Suprapubic skin (tissue), 4 donors: ENCODE measurements at regions not wholly inside any gene's neighbourhood (a gene's known extent, or its start where the extent isn't known, plus 50 kb on each side); places are given as distances from the start of the nearest gene placed in this dataset.

ENCODE experiments used
- DNase-seq, 2 donors: peaks; one replicate each; pipeline ENCODE4 v3.0.0-alpha.2; 2019; ENCODE audit warnings: low spot score in 2 of 2
- H3K27ac ChIP-seq: fragments of 200-600 bp; sonication (generic); one replicate; pipeline ENCODE4 v1.5.1; 2019
- H3K27me3 ChIP-seq: fragments of 200-600 bp; sonication (generic); one replicate; pipeline ENCODE4 v1.5.1; 2019
- H3K36me3 ChIP-seq: fragments of 200-600 bp; sonication (generic); one replicate; pipeline ENCODE4 v1.5.1; 2019
- H3K4me1 ChIP-seq: fragments of 200-600 bp; sonication (generic); one replicate; pipeline ENCODE4 v1.5.1; 2019
- H3K4me3 ChIP-seq: fragments of 200-600 bp; sonication (generic); one replicate; pipeline ENCODE4 v1.5.1; 2019; ENCODE audit warnings: mild to moderate bottlenecking
- H3K9me3 ChIP-seq: fragments of 200-600 bp; sonication (generic); one replicate; pipeline ENCODE4 v1.5.1; 2019
- EP300 ChIP-seq: sonication (generic); formaldehyde crosslinking; IDR thresholded peaks from one replicate; pipeline ENCODE4 v1.6.1; 2017; ENCODE audit warnings: antibody characterized with exemption
- POLR2A ChIP-seq, 2 donors: fragments of 450-650 bp; IDR thresholded peaks; one replicate each; pipeline ENCODE4 v1.6.1; 2017; ENCODE audit warnings: antibody characterized with exemption in 2 of 2, mild to moderate bottlenecking in 2 of 2, moderate library complexity in 2 of 2
- POLR2AphosphoS5 ChIP-seq, 3 donors: sonication (generic); formaldehyde crosslinking; IDR thresholded peaks; one replicate each; pipeline ENCODE4 v1.6.1; 2017; ENCODE audit warnings: antibody characterized with exemption in 3 of 3
- WGBS: methylation state at CpG from one replicate; pipeline ENCODE4 v1.1.5; 2018; 5-methylcytosine and 5-hydroxymethylcytosine counted together
- TF ChIP-seq, protein P1 (sequence below), 2 donors: fragments of 200-600 bp in 1 of 2; fragments of 450-650 bp in 1 of 2; sonication (generic) in 1 of 2; IDR thresholded peaks; one replicate each; pipeline ENCODE4 v1.5.1; 2016 to 2019; ENCODE audit warnings: antibody characterized with exemption in 2 of 2, mild to moderate bottlenecking in 1 of 2, moderate library complexity in 1 of 2

DNA sequence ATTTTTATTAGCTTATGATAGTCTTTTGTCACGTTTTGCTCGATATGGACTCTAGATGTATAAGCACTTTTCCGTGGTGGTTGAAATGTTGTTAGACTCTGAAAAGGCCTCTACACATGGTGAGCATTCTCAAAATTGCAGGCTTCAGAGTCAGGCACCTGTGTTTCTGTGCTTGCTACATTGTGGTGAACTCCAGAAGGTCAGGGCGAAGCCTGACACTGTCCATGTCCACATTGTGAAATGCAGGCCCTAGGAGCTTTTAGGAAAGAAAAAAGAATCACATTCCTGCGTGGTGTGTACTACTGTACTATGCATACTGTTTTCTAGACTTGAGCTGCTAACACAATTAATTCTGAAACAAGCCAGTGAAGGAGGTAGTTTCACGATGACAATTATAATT is 86.3 kb downstream of the HS3ST1 start:
- Histone ChIP-seq H3K4me1 (no peaks in the 10 kb centered on the region), H3K4me3 (no peak overlapping the region), H3K27me3 (no peaks in the 10 kb centered on the region), H3K36me3 (no peaks in the 10 kb centered on the region), H3K27ac (no peak overlapping the region), H3K9me3 (no peaks in the 10 kb centered on the region)
- DNase-seq = no peak
- 88% methylated on average over 6 of the region's 6 CpGs for WGBS
- no peak for TF ChIP-seq EP300
- TF ChIP-seq POLR2A (IDR thresholded peaks at IDR 0.05) = no peak
- TF ChIP-seq, protein P1, sequence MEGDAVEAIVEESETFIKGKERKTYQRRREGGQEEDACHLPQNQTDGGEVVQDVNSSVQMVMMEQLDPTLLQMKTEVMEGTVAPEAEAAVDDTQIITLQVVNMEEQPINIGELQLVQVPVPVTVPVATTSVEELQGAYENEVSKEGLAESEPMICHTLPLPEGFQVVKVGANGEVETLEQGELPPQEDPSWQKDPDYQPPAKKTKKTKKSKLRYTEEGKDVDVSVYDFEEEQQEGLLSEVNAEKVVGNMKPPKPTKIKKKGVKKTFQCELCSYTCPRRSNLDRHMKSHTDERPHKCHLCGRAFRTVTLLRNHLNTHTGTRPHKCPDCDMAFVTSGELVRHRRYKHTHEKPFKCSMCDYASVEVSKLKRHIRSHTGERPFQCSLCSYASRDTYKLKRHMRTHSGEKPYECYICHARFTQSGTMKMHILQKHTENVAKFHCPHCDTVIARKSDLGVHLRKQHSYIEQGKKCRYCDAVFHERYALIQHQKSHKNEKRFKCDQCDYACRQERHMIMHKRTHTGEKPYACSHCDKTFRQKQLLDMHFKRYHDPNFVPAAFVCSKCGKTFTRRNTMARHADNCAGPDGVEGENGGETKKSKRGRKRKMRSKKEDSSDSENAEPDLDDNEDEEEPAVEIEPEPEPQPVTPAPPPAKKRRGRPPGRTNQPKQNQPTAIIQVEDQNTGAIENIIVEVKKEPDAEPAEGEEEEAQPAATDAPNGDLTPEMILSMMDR (IDR thresholded peaks at IDR 0.05) = no peak
- TF ChIP-seq POLR2AphosphoS5 (IDR thresholded peaks at IDR 0.05) = no peak

DNA sequence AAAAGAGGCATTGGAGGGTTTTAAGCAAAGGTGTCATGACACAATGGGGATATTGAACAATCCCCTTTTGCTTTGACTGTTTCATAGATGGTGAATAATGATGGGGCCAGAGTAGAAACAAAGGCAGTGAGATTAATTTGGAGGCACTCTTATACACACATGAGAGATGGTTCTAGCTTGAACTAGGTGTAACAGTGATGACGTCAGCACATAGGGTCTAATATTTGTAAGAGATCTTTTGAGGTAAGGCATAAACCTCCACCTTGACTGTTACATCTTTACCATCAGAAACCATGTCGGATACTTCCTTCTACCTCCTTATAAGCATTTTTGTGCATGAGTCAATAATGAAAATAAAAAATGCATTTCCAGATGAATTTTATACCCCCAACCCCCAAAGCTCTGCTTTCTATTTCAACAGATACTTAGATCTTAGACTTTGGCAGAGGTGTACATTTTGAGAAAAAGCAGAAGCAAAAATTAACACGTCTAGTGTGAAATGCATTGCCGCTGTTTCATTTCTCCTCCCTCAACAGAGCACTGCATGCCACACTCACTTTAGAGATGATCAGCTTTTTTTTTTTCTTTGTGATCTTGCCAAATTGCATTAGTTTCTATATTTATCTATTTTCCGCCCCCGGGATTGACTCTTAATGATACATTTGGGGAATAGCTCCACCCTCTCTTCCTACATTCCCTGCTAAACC is 87.2 kb downstream of the HS3ST1 start:
- no peak overlapping the region for H3K27ac ChIP-seq
- H3K4me1 ChIP-seq = no peaks in the 10 kb centered on the region
- no peaks in the 10 kb centered on the region for H3K27me3 ChIP-seq
- DNase-seq = no peak
- no peaks in the 10 kb centered on the region for H3K9me3 ChIP-seq
- H3K4me3 ChIP-seq = no peak overlapping the region
- H3K36me3 ChIP-seq = no peaks in the 10 kb centered on the region
- no peak for TF ChIP-seq POLR2A (IDR thresholded peaks at IDR 0.05)
- TF ChIP-seq, protein P1 (IDR thresholded peaks at IDR 0.05) = no peak
- TF ChIP-seq POLR2AphosphoS5 (IDR thresholded peaks at IDR 0.05) = no peak
- no peak for TF ChIP-seq EP300
- WGBS = 40% methylated on average over 6 of the region's 6 CpGs

DNA sequence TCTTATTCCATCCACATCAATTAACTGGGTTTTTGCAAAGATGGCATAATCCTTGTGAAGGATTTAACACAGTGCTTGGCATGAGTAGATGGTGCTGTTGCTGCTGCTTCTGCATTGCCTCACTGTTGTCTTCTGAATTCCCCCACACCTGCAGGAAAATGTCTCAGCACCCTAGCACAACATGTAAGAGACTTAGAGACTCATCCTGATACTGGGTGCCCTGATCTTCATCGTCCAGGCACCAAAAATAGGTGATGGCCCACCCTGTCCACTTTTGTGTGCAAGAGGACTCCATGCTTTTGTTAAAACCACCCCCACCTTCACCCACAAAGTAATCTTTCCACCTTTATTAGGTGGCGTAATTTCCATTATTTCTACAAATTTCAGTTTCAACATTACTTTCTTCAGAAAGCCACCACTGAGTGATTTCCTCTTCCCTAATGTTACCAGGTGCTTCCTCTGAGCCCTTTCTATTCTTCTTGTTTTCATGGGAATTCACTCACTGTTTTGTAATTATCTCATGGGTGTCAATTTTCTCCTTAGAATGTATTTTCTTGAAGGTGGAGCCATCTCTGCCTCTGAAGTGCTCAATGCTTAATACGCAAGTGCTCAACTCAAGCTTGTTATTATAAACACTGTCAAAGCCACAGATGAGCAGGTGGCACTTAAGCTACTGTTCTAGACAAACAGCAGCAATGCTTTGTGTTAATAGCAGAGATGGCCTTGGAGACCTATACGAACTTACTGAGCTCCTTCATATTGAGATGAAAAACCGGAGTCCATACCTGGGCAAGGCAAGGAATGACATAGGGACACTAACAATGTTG is 89.5 kb downstream of the HS3ST1 start:
- Histone ChIP-seq H3K27me3 (no peaks in the 10 kb centered on the region), H3K36me3 (no peaks in the 10 kb centered on the region), H3K27ac (no peak overlapping the region), H3K9me3 (no peaks in the 10 kb centered on the region), H3K4me3 (no peak overlapping the region), H3K4me1 (no peaks in the 10 kb centered on the region)
- no peak for DNase-seq
- TF ChIP-seq EP300 = no peak
- TF ChIP-seq POLR2AphosphoS5 (IDR thresholded peaks at IDR 0.05) = no peak
- TF ChIP-seq, protein P1 (IDR thresholded peaks at IDR 0.05) = no peak
- TF ChIP-seq POLR2A (IDR thresholded peaks at IDR 0.05) = no peak
- WGBS = 86% methylated on average over 5 of the region's 5 CpGs

DNA sequence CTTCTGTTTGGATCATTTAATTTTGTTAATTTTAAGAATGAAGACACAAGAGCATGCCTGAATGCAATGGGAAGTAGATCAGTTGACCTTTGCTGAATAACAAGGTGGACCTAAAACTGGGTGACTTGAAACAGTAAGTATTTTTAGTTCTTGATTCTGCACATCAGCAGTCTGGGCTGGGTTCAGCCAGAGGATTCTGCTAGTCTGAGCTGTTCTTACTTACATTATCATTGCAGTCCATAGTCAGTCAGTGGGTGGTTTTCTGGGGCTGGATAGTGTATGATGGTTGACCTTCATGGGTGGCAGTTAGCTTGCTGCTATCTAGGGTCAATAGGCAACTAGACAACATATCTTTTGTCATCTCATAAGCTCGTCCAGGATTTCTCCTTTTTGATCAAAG is 91.4 kb downstream of the HS3ST1 start:
- no peaks in the 10 kb centered on the region for H3K4me1 ChIP-seq
- no peak overlapping the region for H3K4me3 ChIP-seq
- no peak overlapping the region for H3K27ac ChIP-seq
- H3K9me3 ChIP-seq = no peaks in the 10 kb centered on the region
- no peaks in the 10 kb centered on the region for H3K27me3 ChIP-seq
- DNase-seq = no peak
- WGBS = 81% methylated on average over 1 of the region's 1 CpG
- no peaks in the 10 kb centered on the region for H3K36me3 ChIP-seq
- TF ChIP-seq, protein P1 (IDR thresholded peaks at IDR 0.05) = no peak
- TF ChIP-seq POLR2A (IDR thresholded peaks at IDR 0.05) (no peak), EP300 (no peak), POLR2AphosphoS5 (IDR thresholded peaks at IDR 0.05) (no peak)

DNA sequence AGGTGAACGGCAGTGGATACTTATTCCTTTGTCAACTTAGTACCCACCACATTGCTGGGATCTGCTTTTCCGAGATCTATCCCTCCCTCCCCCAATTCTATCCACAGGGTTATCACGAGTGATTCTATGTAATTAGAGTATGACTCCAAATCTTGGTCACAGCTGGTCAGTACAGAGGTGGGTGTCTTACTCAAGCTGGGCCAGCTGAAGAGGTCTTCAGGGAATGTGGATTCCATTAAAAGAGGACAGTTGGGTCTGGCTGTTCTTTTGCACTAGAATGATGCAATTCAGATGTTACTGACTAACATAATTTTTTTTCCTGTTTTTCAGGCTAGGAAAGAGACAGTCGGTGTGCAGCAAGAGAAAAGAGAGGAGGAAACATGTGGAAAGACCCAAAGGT is 92.3 kb downstream of the HS3ST1 start:
- H3K4me1 ChIP-seq = no peaks in the 10 kb centered on the region
- no peak for DNase-seq
- H3K36me3 ChIP-seq = no peaks in the 10 kb centered on the region
- WGBS = 72% methylated on average over 4 of the region's 4 CpGs
- no peak overlapping the region for H3K27ac ChIP-seq
- H3K4me3 ChIP-seq = peak overlapping the region; percentile 1
- no peaks in the 10 kb centered on the region for H3K27me3 ChIP-seq
- no peaks in the 10 kb centered on the region for H3K9me3 ChIP-seq
- TF ChIP-seq, protein P1 (IDR thresholded peaks at IDR 0.05) = no peak
- no peak for TF ChIP-seq EP300
- no peak for TF ChIP-seq POLR2AphosphoS5 (IDR thresholded peaks at IDR 0.05)
- TF ChIP-seq POLR2A (IDR thresholded peaks at IDR 0.05) = no peak
